ENCODE measurements at regions not wholly inside any gene's neighbourhood (a gene's known extent, or its start where the extent isn't known, plus 50 kb on each side); places are given as distances from the start of the nearest gene placed in this dataset.

DNA sequence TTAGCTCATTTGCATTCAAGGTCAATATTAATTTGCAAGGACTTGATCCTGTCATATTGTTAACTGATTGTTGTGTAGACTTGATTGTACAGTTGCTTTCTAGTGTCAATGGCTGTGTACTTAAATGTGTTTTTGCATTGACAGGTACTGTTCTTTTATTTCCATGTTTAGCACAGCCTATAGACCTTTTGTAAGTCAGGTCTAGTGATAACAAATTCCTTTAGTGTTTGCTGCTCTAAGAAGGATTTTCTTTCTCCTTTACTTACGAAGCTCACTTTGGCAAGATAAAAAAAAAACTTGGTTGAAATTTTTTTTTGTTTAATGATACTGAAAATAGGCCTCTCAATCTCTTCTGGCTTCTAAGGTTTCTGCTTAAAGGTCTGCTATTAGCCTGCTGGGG, 942.3 kb downstream of the QKI start (continued):
- no peak for TF ChIP-seq ZNF280A (IDR thresholded peaks at IDR 0.05; ENCODE audit: low read depth, partially characterized antibody)
- no peak for TF ChIP-seq IRF1 (CRISPR knock-in tag; IDR thresholded peaks at IDR 0.05; ENCODE audit: borderline replicate concordance)

- peak; percentile 84 for ATAC-seq
- Histone ChIP-seq H4K20me1 (replicated peaks; ENCODE audit: control insufficient read depth, insufficient read depth, low read length) (no peaks in the 10 kb centered on the region), H3K9me1 (ENCODE audit: control insufficient read depth, insufficient read depth, low read length) (no peaks in the 10 kb centered on the region), H3K4me3 (no peak overlapping the region), H3K27ac (ENCODE audit: extremely low read depth, low read depth, low read length) (peak overlapping the region; percentile 57; the same call in 2 of the 3 replicates), H3K4me2 (ENCODE audit: insufficient read depth, low read length) (no peak overlapping the region; the same call in 1 of the 2 replicates), H3K9me3 (replicated peaks; ENCODE audit: control insufficient read depth, insufficient read depth, low read depth, low read length) (no peaks in the 10 kb centered on the region), H2AFZ (ENCODE audit: low read depth, low read length) (0 out of 2 replicates have a peak overlapping the region, but pooled peaks have one; percentile 23), H3K4me1 (replicated peaks in 1 of 2; ENCODE audit: control insufficient read depth in 2 of 2, insufficient read depth in 2 of 2, low read length in 2 of 2) (peaks cover 0 to 7% of the 10 kb centered on the region in 2 experiments; a peak in 2 of 5 replicates), H3K36me3 (ENCODE audit: control insufficient read depth, insufficient read depth, low read length) (no peaks in the 10 kb centered on the region), H3K79me2 (ENCODE audit: control insufficient read depth, insufficient read depth, low read length) (no peaks in the 10 kb centered on the region), H3K9ac (ENCODE audit: insufficient read depth in 1 of 2, low read depth in 2 of 2, low read length in 2 of 2) (0 out of 4 replicates have a peak overlapping the region, but pooled peaks of 1 of the 2 experiments have one; percentile 19), H3K27me3 (ENCODE audit: control insufficient read depth in 2 of 2, insufficient read depth in 2 of 2, low read length in 2 of 2) (no peaks in the 10 kb centered on the region)
- peak; percentile 18 to 50 (median 32) for DNase-seq (ENCODE audit: extremely low read depth in 1 of 4, low spot score in 3 of 4)
- no peak for FAIRE-seq
- CTCF ChIA-PET (ENCODE audit: low intra/inter-chr PET ratio): no interaction called here
- in situ Hi-C loops (cut with MboI) (no loop called here), intact Hi-C loops (cut with micrococcal nuclease) (loop anchor here (2.0 to 5.0 kb wide), 2 partner anchors 70 to 579 kb away; no protein-coding TSS in a partner anchor)
- no TSS peak for BruUV-seq (replicated peaks)
- 0% methylated on average over 2 of the region's 2 CpGs for WGBS (ENCODE audit: insufficient coverage, low coverage, missing lambda C conversion rate)
- POLR2A ChIA-PET: interaction anchor here (0.6 to 0.7 kb wide), 2 partner anchors 11 to 579 kb away, joined by 3 to 4 read pairs; no protein-coding TSS in a partner anchor
- TF ChIP-seq ZNF133 (CRISPR knock-in tag; IDR thresholded peaks at IDR 0.05) (no peak), POLR2G (IDR thresholded peaks at IDR 0.05; ENCODE audit: low read depth, low read length) (no peak), REST (IDR thresholded peaks at IDR 0.05; ENCODE audit: borderline replicate concordance) (peak; percentile 36; the same call in 1 of the 2 replicates), REST (CRISPR knock-in tag; IDR thresholded peaks at IDR 0.05; ENCODE audit: low read depth) (no peak), FOXM1 (IDR thresholded peaks at IDR 0.05; ENCODE audit: low read depth) (no peak), FOXM1 (CRISPR knock-in tag; IDR thresholded peaks at IDR 0.05; ENCODE audit: low read depth) (no peak), USF2 (CRISPR knock-in tag; IDR thresholded peaks at IDR 0.05) (0 out of 2 replicates have a peak, but pooled peaks have one; percentile 32)
Observed at GRCh38 chr6:164347455-164347854, 932.9 kb downstream of the QKI start.

Measured in K562 (cell line).